Neural progenitor cell (in vitro differentiated cells): ENCODE measurements at regions not wholly inside any gene's neighbourhood (a gene's known extent, or its start where the extent isn't known, plus 50 kb on each side); places are given as distances from the start of the nearest gene placed in this dataset.

Source experiments
- DNase-seq: peaks from one replicate; pipeline ENCODE4 v3.0.0-alpha.2; 2016; ENCODE audit warnings: low spot score
- H2AFZ ChIP-seq: fragments of 200-600 bp; sonication (generic); replicated peaks from 2 replicates; pipeline ENCODE4 v1.6.1; 2016; ENCODE audit warnings: antibody characterized with exemption
- H3F3A ChIP-seq: fragments of 200-600 bp; sonication (generic); 2 replicates; pipeline ENCODE4 v1.6.1; 2016; ENCODE audit warnings: antibody characterized with exemption, low read depth
- H3K27ac ChIP-seq: fragments of 200-600 bp; sonication (generic); 2 replicates; pipeline ENCODE4 v1.5.1; 2016; ENCODE audit warnings: mild to moderate bottlenecking
- H3K27me3 ChIP-seq: fragments of 200-600 bp; sonication (generic); 2 replicates; pipeline ENCODE4 v1.6.1; 2016; ENCODE audit warnings: mild to moderate bottlenecking, moderate library complexity
- H3K36me3 ChIP-seq: fragments of 200-600 bp; sonication (generic); 2 replicates; pipeline ENCODE4 v1.5.1; 2016
- H3K4me1 ChIP-seq: fragments of 200-600 bp; sonication (generic); 2 replicates; pipeline ENCODE4 v1.6.1; 2016; ENCODE audit warnings: mixed run types
- H3K4me2 ChIP-seq: fragments of 200-600 bp; sonication (generic); 2 replicates; pipeline ENCODE4 v1.6.1; 2016
- H3K4me3 ChIP-seq: fragments of 200-600 bp; sonication (generic); 2 replicates; pipeline ENCODE4 v1.5.1; 2016
- H3K79me2 ChIP-seq: fragments of 200-600 bp; sonication (generic); 2 replicates; pipeline ENCODE4 v1.6.1; 2016; ENCODE audit warnings: low read depth
- H3K9ac ChIP-seq: fragments of 200-600 bp; sonication (generic); 2 replicates; pipeline ENCODE4 v1.6.1; 2016
- H3K9me3 ChIP-seq: fragments of 200-600 bp; sonication (generic); 2 replicates; pipeline ENCODE4 v1.5.1; 2016; ENCODE audit warnings: low read depth
- H4K20me1 ChIP-seq: fragments of 200-600 bp; sonication (generic); 2 replicates; pipeline ENCODE4 v1.6.1; 2016; ENCODE audit warnings: low read depth
- H3K27ac Mint-ChIP-seq: 3 replicates; pipeline ENCODE4 v1.8.0; 2021; ENCODE audit warnings: mixed read lengths
- H3K27me3 Mint-ChIP-seq: 2 replicates; pipeline ENCODE4 v1.8.0; 2022; ENCODE audit warnings: low read depth, mild to moderate bottlenecking, inconsistent platforms, moderate library complexity, mixed read lengths; ENCODE audit not compliant: insufficient read depth
- H3K36me3 Mint-ChIP-seq: 3 replicates; pipeline ENCODE4 v1.8.0; 2021; ENCODE audit warnings: mixed read lengths
- H3K4me1 Mint-ChIP-seq: 3 replicates; pipeline ENCODE4 v1.8.0; 2021; ENCODE audit warnings: mixed read lengths
- H3K4me3 Mint-ChIP-seq: 3 replicates; pipeline ENCODE4 v1.8.0; 2021; ENCODE audit warnings: mild to moderate bottlenecking, moderate library complexity, mixed read lengths
- H3K9me3 Mint-ChIP-seq: 3 replicates; pipeline ENCODE4 v1.8.0; 2020; ENCODE audit warnings: mixed read lengths
- CTCF ChIP-seq: fragments of 200-600 bp; sonication (generic); IDR thresholded peaks from 2 replicates; pipeline ENCODE4 v1.5.1; 2017; ENCODE audit warnings: antibody characterized with exemption, mild to moderate bottlenecking
- EZH2 ChIP-seq: fragments of 200-600 bp; sonication (generic); IDR thresholded peaks from 2 replicates; pipeline ENCODE4 v1.6.1; 2017; ENCODE audit warnings: antibody characterized with exemption, mild to moderate bottlenecking, moderate library complexity
- EZH2phosphoT487 ChIP-seq: fragments of 200-600 bp; sonication (generic); IDR thresholded peaks from 2 replicates; pipeline ENCODE4 v1.6.1; 2017; ENCODE audit warnings: antibody characterized with exemption

GRCh38 chr12:111099186-111099585, 178.8 kb upstream of the MYL2 start:
- TF ChIP-seq EZH2phosphoT487 (no peak), CTCF (no peak), EZH2 (no peak)
- no peaks in the 10 kb centered on the region for H3K79me2 ChIP-seq
- Mint-ChIP-seq H3K9me3 (no peaks in the 10 kb centered on the region), H3K27ac (peak overlapping the region; percentile 81), H3K4me3 (no peak overlapping the region), H3K4me1 (no peaks in the 10 kb centered on the region), H3K36me3 (no peaks in the 10 kb centered on the region), H3K27me3 (peaks cover 4% of the 10 kb centered on the region)
- no peaks in the 10 kb centered on the region for H3F3A ChIP-seq
- no peaks in the 10 kb centered on the region for H3K4me1 ChIP-seq
- H3K27me3 ChIP-seq: no peaks in the 10 kb centered on the region
- DNase-seq: no peak
- H3K4me3 ChIP-seq: no peak overlapping the region
- no peaks in the 10 kb centered on the region for H3K9me3 ChIP-seq
- H2AFZ ChIP-seq: no peak overlapping the region
- H4K20me1 ChIP-seq: no peaks in the 10 kb centered on the region
- no peaks in the 10 kb centered on the region for H3K36me3 ChIP-seq
- no peak overlapping the region for H3K9ac ChIP-seq
- no peak overlapping the region for H3K4me2 ChIP-seq
- H3K27ac ChIP-seq: no peak overlapping the region

- H3K4me1 Mint-ChIP-seq: peaks cover 14% of the 10 kb centered on the region
- no peak overlapping the region for H3K4me2 ChIP-seq
- H3K4me3 Mint-ChIP-seq: no peak overlapping the region
- no peak overlapping the region for H3K4me3 ChIP-seq
- H3K27me3 Mint-ChIP-seq: no peaks in the 10 kb centered on the region
- no peak for DNase-seq
- no peaks in the 10 kb centered on the region for H3K79me2 ChIP-seq
- no peaks in the 10 kb centered on the region for H4K20me1 ChIP-seq
- no peak overlapping the region for H3K27ac ChIP-seq
- no peaks in the 10 kb centered on the region for H3K27me3 ChIP-seq
- no peak overlapping the region for H3K9ac ChIP-seq
- H2AFZ ChIP-seq: no peak overlapping the region
- TF ChIP-seq EZH2 (no peak), EZH2phosphoT487 (no peak), CTCF (no peak)
- H3K36me3 Mint-ChIP-seq: no peaks in the 10 kb centered on the region
- H3K9me3 Mint-ChIP-seq: no peaks in the 10 kb centered on the region
- H3F3A ChIP-seq: no peaks in the 10 kb centered on the region
- H3K36me3 ChIP-seq: no peaks in the 10 kb centered on the region
- no peaks in the 10 kb centered on the region for H3K9me3 ChIP-seq
- no peaks in the 10 kb centered on the region for H3K4me1 ChIP-seq
- H3K27ac Mint-ChIP-seq: no peak overlapping the region
Observed at GRCh38 chr12:111094157-111095010, 174.0 kb upstream of the MYL2 start.

- no peaks in the 10 kb centered on the region for H3K79me2 ChIP-seq
- H3K9me3 Mint-ChIP-seq: no peaks in the 10 kb centered on the region
- no peak overlapping the region for H3K27ac Mint-ChIP-seq
- no peak overlapping the region for H3K4me2 ChIP-seq
- no peaks in the 10 kb centered on the region for H3F3A ChIP-seq
- no peak overlapping the region for H2AFZ ChIP-seq
- H3K4me1 ChIP-seq: no peaks in the 10 kb centered on the region
- no peak overlapping the region for H3K4me3 Mint-ChIP-seq
- H4K20me1 ChIP-seq: no peaks in the 10 kb centered on the region
- no peaks in the 10 kb centered on the region for H3K36me3 ChIP-seq
- no peaks in the 10 kb centered on the region for H3K9me3 ChIP-seq
- H3K27me3 ChIP-seq: no peaks in the 10 kb centered on the region
- H3K27ac ChIP-seq: no peak overlapping the region
- H3K27me3 Mint-ChIP-seq: no peaks in the 10 kb centered on the region
- H3K36me3 Mint-ChIP-seq: no peaks in the 10 kb centered on the region
- no peak overlapping the region for H3K9ac ChIP-seq
- no peak for DNase-seq
- TF ChIP-seq CTCF: no peak
- TF ChIP-seq EZH2phosphoT487: no peak
- TF ChIP-seq EZH2: no peak
- peaks cover 14% of the 10 kb centered on the region for H3K4me1 Mint-ChIP-seq
- H3K4me3 ChIP-seq: no peak overlapping the region
Observed at GRCh38 chr12:111093428-111094142, 173.2 kb upstream of the MYL2 start.
